ENCODE measurements at regions not wholly inside any gene's neighbourhood (a gene's known extent, or its start where the extent isn't known, plus 50 kb on each side); places are given as distances from the start of the nearest gene placed in this dataset.
"Not testable (repeated sequence)": the region's sequence is repeated elsewhere in the genome, so short reads cannot be mapped to it uniquely, and the experiment has no call there.

DNA sequence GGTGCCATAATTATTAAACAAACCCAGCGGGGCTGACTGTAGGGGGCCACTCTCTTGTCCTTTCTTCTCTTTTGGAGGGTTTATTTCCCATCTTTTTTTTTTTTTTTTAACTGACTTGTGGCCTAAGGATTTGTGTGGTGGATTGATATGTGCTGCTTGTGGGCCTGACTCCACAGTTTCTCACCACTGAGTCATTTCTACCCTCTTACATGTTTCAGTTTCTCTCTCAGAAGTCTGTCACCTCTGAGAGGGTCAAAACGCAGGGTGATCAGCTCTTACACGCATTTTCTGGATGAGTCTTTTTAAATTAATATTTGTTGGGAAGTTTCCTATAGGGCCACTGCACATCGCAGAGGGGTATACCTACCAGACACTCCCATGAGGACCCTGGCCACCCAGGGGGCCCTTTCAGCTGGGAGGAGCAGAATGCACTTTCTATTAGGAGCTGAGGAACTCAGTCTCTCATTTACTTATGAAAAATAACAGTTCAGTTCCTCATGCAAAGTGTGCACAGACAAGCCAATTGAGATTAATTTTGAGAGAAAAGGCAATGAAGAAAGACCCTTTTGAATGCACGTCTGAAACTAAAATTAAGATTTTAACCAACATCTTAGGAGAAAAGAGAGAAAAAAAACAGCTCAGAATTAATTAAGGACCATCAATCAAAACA is 407.9 kb downstream of the TECRL start:
- no peak for DNase-seq

DNA sequence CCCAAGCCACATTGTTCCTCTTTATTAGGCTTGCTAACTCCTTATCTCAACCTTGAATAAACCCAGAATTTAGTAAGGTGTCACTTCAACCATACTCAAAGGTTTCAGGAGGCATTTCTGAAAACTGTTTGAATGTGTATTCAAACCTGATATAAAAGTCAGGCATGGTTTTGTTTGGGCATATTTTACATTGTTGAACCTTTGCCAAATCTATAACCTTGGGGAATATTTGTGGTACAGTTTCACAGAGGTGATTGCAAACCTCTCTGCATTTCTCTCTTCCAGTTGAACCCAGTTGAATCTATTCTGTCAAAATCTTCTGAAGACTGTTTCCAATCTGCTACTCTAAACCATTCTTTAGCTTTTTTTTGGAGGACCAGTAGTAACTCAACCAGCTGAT is 409.0 kb downstream of the TECRL start:
- no peak for DNase-seq

- no peak for DNase-seq
Measured at GRCh38 chr4:63986253-63986652, 423.0 kb downstream of the TECRL start.

GRCh38 chr4:63983224-63983623 is 426.0 kb downstream of the TECRL start:
- DNase-seq: no peak

- DNase-seq: no peak
Measured at GRCh38 chr4:63965875-63966274, 443.4 kb downstream of the TECRL start.

DNA sequence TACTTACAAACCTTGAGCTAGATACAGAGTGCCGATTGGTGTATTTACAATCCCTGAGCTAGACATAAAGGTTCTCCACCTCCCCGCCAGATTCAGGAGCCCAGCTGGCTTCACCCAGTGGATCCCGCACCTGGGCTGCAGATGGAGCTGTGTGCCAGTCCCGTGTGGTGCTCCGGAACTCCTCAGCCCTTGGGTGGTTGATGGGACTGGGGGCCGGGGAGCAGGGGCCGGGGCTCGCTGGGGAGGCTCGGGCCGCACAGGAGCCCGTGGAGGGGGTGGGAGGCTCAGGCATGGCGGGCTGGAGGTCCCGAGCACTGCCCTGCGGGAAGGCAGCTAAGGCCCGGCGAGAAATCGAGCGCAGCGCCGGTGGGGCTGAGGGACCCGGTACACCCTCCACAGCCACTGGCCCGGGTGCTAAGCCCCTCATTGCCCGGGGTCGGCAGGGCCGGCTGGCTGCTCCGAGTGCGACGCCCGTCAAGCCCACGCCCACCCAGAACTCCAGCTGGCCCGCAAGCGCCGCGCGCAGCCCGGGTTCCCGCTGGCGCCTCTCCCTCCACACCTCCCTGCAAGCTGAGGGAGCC is 466.5 kb downstream of the TECRL start:
- DNase-seq: not testable (repeated sequence)

DNA sequence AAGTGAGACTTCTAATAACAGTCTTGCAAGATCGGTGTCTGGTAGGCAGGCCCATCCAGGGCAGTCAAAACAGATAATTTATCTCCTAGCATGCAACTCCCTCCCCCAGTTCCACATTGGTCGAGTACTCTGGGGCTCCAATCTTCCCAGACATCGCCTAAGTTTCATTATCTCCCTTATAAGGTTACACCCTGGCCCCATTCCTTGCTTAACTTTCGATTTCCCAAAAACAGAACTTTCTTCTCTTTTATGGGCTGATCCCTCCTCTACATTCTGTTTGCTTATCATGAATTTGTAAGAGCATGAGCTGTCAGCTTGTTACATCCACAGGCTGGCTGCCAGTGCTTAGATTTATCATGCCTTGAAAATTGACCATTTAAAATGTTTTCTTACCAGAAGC is 471.3 kb downstream of the TECRL start:
- DNase-seq: no peak

- no peak for DNase-seq
Measured at GRCh38 chr4:63922146-63922545, 487.1 kb downstream of the TECRL start.

- DNase-seq: no peak
Measured at GRCh38 chr4:63921561-63921960, 487.7 kb downstream of the TECRL start.

DNA sequence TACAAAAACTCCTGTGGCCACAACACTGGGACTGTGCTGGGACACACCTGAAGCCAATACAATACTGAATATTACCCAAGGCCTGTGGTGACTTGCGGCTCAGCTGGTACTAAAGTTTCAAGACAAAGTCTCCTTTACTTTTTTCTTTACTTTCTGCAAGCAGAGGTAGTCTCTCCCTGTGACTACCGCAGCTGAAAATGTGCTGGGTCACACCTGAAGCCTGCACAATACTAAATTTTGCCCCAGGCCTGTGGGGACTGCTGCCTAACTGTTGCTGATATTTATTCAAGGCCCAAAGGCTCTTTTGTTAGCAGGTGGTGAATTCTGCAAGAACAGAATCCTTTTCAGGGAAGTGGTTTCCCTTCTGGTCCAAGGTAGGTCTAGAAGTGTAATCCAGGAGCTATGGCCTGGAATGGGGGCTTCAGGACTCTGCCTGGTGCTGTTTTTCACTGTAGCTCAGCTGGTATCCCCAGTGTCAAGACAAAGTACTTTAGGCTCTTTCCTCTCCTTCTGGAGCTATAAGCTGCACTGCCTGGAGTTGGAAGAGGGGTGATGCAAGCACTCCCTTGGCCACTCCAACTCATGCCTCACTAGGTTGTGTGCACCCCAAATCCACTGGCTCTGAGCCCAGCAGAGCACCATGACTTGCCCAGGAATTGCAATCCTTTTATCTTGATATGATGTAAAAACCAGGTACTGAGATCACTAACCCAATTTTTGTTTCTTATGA is 489.4 kb downstream of the TECRL start:
- no peak for DNase-seq

GRCh38 chr4:63906660-63907183 is 502.5 kb downstream of the TECRL start:
- no peak for DNase-seq

DNA sequence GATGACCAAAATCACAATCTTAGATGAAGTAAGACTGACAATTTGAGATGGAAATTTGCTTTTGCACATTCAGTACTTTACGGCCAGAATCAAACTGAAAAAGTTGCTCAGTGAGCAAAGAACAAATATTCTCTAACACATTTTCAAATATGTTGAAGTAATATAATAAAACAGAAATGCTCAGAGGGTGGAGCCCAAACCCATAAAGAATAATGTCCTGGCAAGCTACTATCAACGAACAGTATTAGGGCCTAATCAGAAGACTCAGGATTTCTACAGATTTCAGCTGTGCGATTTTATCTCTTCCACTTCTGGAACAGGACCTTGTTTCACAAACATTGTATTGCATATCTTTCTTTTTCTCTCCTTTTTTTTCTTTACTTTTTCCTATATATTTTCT is 505.0 kb downstream of the TECRL start:
- no peak for DNase-seq

GRCh38 chr4:63901304-63901703 is 507.9 kb downstream of the TECRL start:
- DNase-seq: no peak

DNA sequence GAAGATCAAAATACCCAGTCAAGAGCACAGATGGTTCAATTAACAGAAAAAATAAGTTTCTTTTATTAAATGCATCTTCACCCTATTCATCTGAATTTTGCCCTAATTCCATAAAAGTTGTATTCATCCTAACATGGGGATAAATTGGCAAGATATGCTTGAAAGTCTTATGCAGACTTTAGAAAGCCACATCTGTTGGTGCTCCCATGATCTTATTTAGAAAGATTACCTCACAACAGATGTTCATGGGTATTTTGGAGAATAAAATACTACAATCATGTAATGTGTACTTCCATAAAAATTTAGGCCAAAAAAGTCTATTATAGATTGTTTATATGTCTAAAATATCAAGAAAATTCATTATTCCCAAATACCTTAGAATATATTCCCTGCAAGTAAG is 510.3 kb downstream of the TECRL start:
- DNase-seq: no peak

DNA sequence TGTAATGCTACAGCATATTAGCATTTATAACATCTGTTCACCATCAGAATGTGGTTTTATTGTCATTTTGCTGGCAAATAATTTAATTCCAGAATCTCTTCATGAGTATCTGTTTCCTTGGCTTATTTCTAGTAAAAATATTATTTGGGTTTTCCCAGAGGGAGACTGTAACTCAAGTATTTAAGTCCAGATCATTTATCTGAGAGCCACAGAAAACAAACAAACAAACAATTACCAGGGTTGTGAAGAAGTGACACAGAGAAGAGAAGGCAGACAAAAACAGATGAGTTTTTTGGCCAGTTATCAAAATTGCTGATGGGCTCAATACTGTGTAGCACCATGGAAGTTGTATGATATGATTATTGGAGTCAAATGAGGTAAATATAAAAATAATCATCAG is 515.1 kb downstream of the TECRL start:
- DNase-seq: no peak

GRCh38 chr4:63869370-63869769 is 539.9 kb downstream of the TECRL start:
- no peak for DNase-seq

- no peak for DNase-seq
Measured at GRCh38 chr4:63851496-63851895, 557.8 kb downstream of the TECRL start.

DNA sequence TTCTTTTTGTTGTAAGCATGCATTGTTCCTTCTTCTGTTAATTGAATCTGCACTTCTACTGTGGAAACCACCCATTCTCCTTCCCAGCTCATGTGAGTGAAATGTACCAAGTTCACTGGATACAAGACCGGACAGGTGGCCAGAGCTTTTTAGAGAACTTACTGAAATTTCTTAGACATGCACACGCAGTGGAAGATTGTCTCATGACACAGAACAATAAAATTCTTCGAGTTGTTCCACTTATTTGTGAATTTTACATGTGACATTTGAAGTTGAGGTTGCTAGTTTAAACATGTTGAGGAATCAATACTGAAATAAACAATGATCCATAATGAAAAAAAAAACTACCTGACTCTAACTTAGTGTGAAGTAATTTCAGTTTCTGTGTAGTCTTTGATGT is 568.0 kb downstream of the TECRL start:
- no peak for DNase-seq

DNA sequence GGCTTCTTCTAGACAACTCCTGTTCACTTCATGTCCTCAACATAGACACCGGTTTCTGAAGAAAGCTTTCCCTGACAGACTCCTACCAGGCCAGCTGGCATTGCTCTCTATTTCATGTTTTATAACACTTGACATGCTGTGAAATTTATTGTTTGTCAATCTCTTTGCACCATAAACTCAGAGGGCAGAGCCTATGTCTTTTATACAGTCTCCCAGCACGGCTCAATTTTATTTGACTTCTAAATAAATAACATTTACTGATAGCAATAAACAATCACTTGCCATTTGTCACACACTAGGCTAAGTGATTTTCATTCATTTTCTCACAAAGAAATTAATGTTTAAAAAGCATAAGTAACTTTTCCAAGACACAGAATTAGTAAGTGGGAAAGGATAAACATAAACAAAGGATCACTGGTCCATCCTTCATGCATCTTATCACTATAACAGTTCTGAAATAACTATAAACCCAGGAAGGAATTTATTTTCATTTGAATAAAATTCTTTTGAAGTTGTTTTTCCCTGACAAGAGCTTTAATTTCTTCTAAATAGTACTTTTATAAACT is 577.6 kb downstream of the TECRL start:
- no peak for DNase-seq

- no peak for DNase-seq
Measured at GRCh38 chr4:63817196-63817865, 591.9 kb downstream of the TECRL start.

DNA sequence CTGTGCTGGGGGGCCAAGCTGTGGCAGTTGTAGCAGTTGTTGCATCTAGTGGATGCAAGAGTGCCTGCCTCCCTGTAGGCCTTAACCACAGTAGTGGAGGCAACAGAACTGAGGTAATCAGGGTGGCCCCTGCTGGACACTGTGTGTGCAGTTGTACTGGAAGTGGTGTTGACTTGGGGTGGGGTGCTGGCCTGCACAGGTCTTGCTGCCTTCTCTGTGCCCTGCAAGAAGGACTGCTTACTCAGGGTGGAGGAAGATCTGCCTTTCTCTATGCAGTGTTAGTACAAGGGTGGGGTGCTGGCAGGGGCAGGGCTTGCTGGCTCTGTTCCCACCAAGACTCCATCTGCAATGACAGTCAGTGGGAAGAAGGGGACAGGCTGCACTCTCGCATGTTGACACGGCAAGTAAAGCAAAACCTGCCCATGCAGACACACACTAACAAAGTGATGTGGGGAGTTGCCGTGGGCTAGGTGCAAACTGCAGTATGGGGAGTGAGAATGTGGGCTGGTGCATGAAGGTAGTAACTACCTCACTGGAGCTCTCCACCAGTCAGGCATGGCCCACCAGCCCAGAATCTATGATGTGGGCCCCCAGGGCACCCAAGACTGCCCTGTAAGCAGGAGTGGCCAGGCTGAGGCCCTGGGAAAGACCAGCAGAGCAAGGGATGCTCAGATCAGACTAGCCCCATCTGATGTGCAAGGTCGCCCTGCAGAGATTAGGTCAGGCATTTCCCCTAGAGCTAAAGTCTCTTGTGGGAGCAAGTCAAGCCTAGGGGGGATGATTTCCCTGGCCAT is 594.9 kb downstream of the TECRL start:
- no peak for DNase-seq

DNA sequence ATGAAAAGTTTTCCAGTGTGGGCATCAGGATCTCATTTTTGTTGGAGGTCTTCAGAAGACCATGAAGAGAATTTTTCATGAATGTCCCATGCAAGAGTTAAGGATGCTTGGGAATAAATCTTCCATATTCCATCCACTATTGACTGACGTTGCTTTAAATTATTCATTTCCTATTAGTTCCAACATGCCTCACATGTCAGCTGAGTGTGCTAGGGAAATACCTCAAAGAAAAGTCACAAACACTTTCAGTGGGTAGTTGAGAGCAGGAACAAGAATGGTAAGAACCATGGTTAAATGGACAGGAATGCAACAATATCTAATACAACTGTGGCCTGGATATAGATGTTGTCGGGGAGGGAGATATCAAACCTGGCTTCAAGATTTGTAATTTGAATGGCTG is 610.1 kb downstream of the TECRL start:
- DNase-seq: no peak

Measured in stimulated activated CD8-positive, alpha-beta memory T cell treated with anti-CD3 and anti-CD28 coated beads, Interleukin-4, amount 100 ng/mL, for 48 hours (primary cell).